Fibroblast of lung (primary cell): ENCODE measurements at regions not wholly inside any gene's neighbourhood (a gene's known extent, or its start where the extent isn't known, plus 50 kb on each side); places are given as distances from the start of the nearest gene placed in this dataset.

Source experiments
- CTCF ChIP-seq, 2 donors: IDR thresholded peaks in 1 of 2; conservative IDR thresholded peaks in 1 of 2; 1 replicate in 1 of 2; 2 replicates in 1 of 2; pipeline ENCODE4 v1.5.1; 2011 to 2012; ENCODE audit warnings: low read length in 2 of 2, control low read depth in 1 of 2, inconsistent platforms in 1 of 2, low read depth in 1 of 2, mild to moderate bottlenecking in 1 of 2
- EZH2 ChIP-seq: IDR thresholded peaks from 2 replicates; pipeline ENCODE4 v1.5.1; 2012; ENCODE audit warnings: low read length, control low read depth, mild to moderate bottlenecking; ENCODE audit errors: missing control alignments

- TF ChIP-seq CTCF (conservative IDR thresholded peaks at IDR 0.05 in 1 of 2, IDR thresholded peaks at IDR 0.05 in 1 of 2; ENCODE audit: low read depth in 1 of 2, low read length in 2 of 2), result no peak
- TF ChIP-seq EZH2, result no peak
These were observed 257.2 kb upstream of the GLI3 start for GRCh38 chr7:42494199-42494710.
